PFSK-1 (cell line): ENCODE measurements at regions not wholly inside any gene's neighbourhood (a gene's known extent, or its start where the extent isn't known, plus 50 kb on each side); places are given as distances from the start of the nearest gene placed in this dataset.

Experiments
- FOXP2 ChIP-seq: optimal IDR thresholded peaks from 2 replicates; pipeline ENCODE3; 2011; ENCODE audit warnings: borderline replicate concordance, control low read depth, inconsistent platforms; ENCODE audit not compliant: insufficient read depth; ENCODE audit errors: extremely low read length, extremely low read depth
- POLR2AphosphoS5 ChIP-seq: IDR thresholded peaks from 2 replicates; pipeline ENCODE4 v1.6.1; 2012; ENCODE audit warnings: low read depth, mild to moderate bottlenecking, control low read depth, low read length, moderate library complexity
- REST ChIP-seq, 2 experiments: IDR thresholded peaks; 2 replicates each; pipeline versions ENCODE4 v1.6.1 to v1.8.0; 2011 to 2012; ENCODE audit warnings: low read depth in 2 of 2, low read length in 2 of 2, control low read depth in 1 of 2, inconsistent platforms in 1 of 2, mild to moderate bottlenecking in 1 of 2, moderate library complexity in 1 of 2; ENCODE audit not compliant: insufficient read depth in 1 of 2
- SIN3A ChIP-seq: IDR thresholded peaks from 2 replicates; pipeline ENCODE4 v1.6.1; 2012; ENCODE audit warnings: mild to moderate bottlenecking, low read length, moderate library complexity, borderline replicate concordance; ENCODE audit not compliant: insufficient read depth
- TAF1 ChIP-seq: IDR thresholded peaks from 2 replicates; pipeline ENCODE4 v1.6.1; 2012; ENCODE audit warnings: low read length, control low read depth, borderline replicate concordance; ENCODE audit not compliant: insufficient read depth

- TF ChIP-seq TAF1 (no peak), POLR2AphosphoS5 (no peak), FOXP2 (no peak), REST (IDR thresholded peaks at IDR 0.05; ENCODE audit: insufficient read depth in 1 of 2, low read depth in 2 of 2, low read length in 2 of 2) (no peak), SIN3A (no peak)
Measured at GRCh38 chr2:54385271-54385670, 70.9 kb upstream of the SPTBN1 start.

- no peak for TF ChIP-seq POLR2AphosphoS5
- TF ChIP-seq SIN3A = no peak
- no peak for TF ChIP-seq FOXP2
- TF ChIP-seq TAF1 = no peak
- no peak for TF ChIP-seq REST (IDR thresholded peaks at IDR 0.05; ENCODE audit: insufficient read depth in 1 of 2, low read depth in 2 of 2, low read length in 2 of 2)
Measured at GRCh38 chr2:54386585-54386984, 69.5 kb upstream of the SPTBN1 start.

- TF ChIP-seq SIN3A (no peak), FOXP2 (no peak), TAF1 (no peak), POLR2AphosphoS5 (no peak), REST (IDR thresholded peaks at IDR 0.05; ENCODE audit: insufficient read depth in 1 of 2, low read depth in 2 of 2, low read length in 2 of 2) (no peak)
Measured at GRCh38 chr2:54387059-54387991, 68.8 kb upstream of the SPTBN1 start.

DNA sequence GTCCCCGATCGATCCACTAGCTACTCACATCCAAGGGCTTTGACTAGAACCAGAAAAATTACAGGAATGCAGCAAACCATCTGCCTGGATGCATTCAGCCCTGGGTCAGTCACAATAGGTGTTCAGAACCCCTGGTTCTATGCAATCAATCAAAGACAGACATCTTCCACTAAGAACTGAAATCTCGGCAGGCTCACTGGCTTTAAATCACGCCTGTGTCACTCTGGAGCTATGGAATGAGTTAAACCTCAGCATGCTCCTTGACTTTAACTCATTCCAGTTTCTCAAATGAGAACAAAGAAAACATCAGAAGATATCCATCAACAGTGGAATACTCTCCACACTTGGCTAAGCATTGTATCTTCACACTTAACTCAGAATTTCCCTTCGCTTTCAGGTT, 68.1 kb upstream of the SPTBN1 start:
- TF ChIP-seq FOXP2 (no peak), REST (IDR thresholded peaks at IDR 0.05; ENCODE audit: insufficient read depth in 1 of 2, low read depth in 2 of 2, low read length in 2 of 2) (no peak), SIN3A (no peak), POLR2AphosphoS5 (no peak), TAF1 (no peak)
